ENCODE measurements at regions not wholly inside any gene's neighbourhood (a gene's known extent, or its start where the extent isn't known, plus 50 kb on each side); places are given as distances from the start of the nearest gene placed in this dataset.

DNA sequence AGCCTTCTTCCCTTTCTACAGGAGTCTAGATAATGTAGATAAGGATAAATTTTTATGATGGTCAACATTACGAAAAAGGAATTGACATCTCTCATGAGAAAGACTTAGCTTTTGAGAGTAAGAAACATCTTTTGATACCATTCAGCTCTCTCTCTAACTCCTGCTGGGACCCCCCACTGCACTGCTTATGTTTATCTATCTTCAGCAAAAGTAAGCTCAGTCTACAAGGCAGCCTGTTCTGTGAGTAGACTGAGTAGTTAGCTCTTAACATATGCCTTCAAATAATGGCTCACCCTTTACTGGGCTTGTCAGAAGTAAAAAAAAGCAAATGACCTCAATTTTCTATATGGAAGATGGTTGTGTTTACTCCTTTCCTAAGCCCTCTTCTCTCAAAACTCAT is 372.2 kb upstream of the CDH11 start:
- Mint-ChIP-seq H3K4me3 (ENCODE audit: unreplicated experiment) (no peak overlapping the region), H3K36me3 (ENCODE audit: low read depth) (no peaks in the 10 kb centered on the region), H3K9me3 (ENCODE audit: low read depth) (no peaks in the 10 kb centered on the region), H3K27me3 (ENCODE audit: low read depth) (no peaks in the 10 kb centered on the region), H3K4me1 (ENCODE audit: low read depth) (peaks cover 2% of the 10 kb centered on the region), H3K27ac (ENCODE audit: unreplicated experiment) (no peak overlapping the region)
- DNase-seq (ENCODE audit: low spot score), result no peak
- TF ChIP-seq, protein P1, sequence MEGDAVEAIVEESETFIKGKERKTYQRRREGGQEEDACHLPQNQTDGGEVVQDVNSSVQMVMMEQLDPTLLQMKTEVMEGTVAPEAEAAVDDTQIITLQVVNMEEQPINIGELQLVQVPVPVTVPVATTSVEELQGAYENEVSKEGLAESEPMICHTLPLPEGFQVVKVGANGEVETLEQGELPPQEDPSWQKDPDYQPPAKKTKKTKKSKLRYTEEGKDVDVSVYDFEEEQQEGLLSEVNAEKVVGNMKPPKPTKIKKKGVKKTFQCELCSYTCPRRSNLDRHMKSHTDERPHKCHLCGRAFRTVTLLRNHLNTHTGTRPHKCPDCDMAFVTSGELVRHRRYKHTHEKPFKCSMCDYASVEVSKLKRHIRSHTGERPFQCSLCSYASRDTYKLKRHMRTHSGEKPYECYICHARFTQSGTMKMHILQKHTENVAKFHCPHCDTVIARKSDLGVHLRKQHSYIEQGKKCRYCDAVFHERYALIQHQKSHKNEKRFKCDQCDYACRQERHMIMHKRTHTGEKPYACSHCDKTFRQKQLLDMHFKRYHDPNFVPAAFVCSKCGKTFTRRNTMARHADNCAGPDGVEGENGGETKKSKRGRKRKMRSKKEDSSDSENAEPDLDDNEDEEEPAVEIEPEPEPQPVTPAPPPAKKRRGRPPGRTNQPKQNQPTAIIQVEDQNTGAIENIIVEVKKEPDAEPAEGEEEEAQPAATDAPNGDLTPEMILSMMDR (IDR thresholded peaks at IDR 0.05), result no peak

DNA sequence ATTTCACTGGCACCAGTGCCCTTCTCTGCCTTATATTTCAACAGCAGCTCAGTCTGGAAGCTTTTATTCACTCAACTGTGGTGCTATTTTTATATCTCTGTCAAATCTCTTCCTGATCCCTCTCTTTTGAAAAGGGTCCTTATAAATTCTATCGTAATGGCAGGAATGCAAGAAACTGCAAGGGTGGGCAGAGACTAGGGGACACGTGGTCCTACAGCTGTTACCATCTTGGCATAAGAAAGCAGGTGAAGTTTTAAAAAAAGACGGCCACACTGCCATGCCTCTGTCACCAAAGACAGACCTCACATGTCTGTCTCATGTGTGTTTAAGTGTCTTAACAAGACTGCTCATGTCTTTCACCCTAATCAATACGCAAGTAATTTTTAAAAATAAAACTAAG is 368.4 kb upstream of the CDH11 start:
- Mint-ChIP-seq H3K36me3 (ENCODE audit: low read depth) (no peaks in the 10 kb centered on the region), H3K4me3 (ENCODE audit: unreplicated experiment) (no peak overlapping the region), H3K27me3 (ENCODE audit: low read depth) (no peaks in the 10 kb centered on the region), H3K27ac (ENCODE audit: unreplicated experiment) (no peak overlapping the region), H3K4me1 (ENCODE audit: low read depth) (peaks cover 2% of the 10 kb centered on the region), H3K9me3 (ENCODE audit: low read depth) (no peaks in the 10 kb centered on the region)
- TF ChIP-seq, protein P1 (IDR thresholded peaks at IDR 0.05), result no peak
- DNase-seq (ENCODE audit: low spot score), result no peak

DNA sequence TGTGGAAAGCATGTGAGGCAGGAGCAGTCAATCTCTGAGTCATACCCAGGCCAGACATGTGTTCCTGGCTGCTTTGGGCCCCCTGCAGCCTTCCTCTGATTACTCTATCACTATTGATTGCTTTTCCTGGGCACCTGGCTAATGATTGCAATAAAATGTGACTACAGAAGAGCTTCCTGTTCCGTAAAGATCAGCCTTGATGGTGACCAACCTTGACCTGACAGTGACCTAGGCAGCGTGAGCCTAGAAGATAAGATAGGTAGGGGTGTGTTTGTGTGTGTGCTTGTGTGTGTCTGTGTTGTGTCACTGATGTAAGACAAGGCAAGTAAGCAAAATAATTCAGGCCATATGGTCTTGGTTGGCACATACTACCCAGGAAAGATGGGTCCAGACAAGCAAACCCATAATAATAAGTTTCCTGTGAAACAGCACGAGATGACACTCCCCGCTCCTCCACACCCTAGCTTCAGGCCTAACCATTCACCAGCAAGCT is 367.7 kb upstream of the CDH11 start:
- H3K27ac Mint-ChIP-seq (ENCODE audit: unreplicated experiment), result no peak overlapping the region
- peaks cover 2% of the 10 kb centered on the region for H3K4me1 Mint-ChIP-seq (ENCODE audit: low read depth)
- no peaks in the 10 kb centered on the region for H3K36me3 Mint-ChIP-seq (ENCODE audit: low read depth)
- no peaks in the 10 kb centered on the region for H3K27me3 Mint-ChIP-seq (ENCODE audit: low read depth)
- TF ChIP-seq, protein P1 (IDR thresholded peaks at IDR 0.05), result no peak
- H3K4me3 Mint-ChIP-seq (ENCODE audit: unreplicated experiment), result no peak overlapping the region
- H3K9me3 Mint-ChIP-seq (ENCODE audit: low read depth), result no peaks in the 10 kb centered on the region
- no peak for DNase-seq (ENCODE audit: low spot score)

DNA sequence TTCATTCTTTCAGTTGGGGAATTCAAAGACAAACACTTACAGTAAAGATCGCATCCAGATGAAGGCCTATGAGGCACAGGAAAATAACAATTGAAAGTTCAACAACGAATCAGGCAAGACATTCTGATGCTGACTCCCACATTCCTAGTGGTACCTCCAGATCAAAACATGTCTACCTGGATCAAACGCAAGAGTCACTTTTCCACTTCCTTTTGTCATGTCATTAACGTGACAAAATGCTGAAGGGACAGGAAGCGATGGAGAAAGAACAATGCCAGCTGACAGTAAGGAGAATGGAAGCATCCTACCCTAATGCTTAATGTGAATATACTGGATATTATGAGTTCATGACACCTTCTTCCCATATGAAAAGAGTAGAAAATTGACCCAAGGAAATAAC is 365.4 kb upstream of the CDH11 start:
- TF ChIP-seq, protein P1 (IDR thresholded peaks at IDR 0.05), result no peak
- peaks cover 2% of the 10 kb centered on the region for H3K4me1 Mint-ChIP-seq (ENCODE audit: low read depth)
- no peaks in the 10 kb centered on the region for H3K36me3 Mint-ChIP-seq (ENCODE audit: low read depth)
- no peaks in the 10 kb centered on the region for H3K9me3 Mint-ChIP-seq (ENCODE audit: low read depth)
- no peak for DNase-seq (ENCODE audit: low spot score)
- no peak overlapping the region for H3K4me3 Mint-ChIP-seq (ENCODE audit: unreplicated experiment)
- H3K27me3 Mint-ChIP-seq (ENCODE audit: low read depth), result no peaks in the 10 kb centered on the region
- no peak overlapping the region for H3K27ac Mint-ChIP-seq (ENCODE audit: unreplicated experiment)

DNA sequence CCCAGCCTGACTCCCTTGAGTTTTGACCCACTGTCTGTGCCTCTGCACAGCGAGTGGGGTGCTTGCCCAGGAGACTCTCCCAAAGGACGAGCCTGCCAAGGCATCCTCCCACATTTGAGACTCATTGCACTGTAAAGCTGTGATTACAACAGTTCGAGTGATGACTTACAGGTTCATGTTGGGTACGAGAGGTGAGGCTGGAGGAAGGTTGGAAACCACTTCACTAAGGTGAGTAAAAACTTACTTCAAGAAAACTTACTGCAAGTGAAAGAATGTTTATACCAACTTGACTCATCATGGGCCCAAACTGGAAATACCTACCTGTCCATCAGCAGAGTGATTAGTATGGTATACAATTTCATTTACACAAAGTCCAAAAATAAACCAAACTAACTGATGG is 360.1 kb upstream of the CDH11 start:
- TF ChIP-seq, protein P1 (IDR thresholded peaks at IDR 0.05), result no peak
- no peak overlapping the region for H3K4me3 Mint-ChIP-seq (ENCODE audit: unreplicated experiment)
- DNase-seq (ENCODE audit: low spot score), result no peak
- no peaks in the 10 kb centered on the region for H3K9me3 Mint-ChIP-seq (ENCODE audit: low read depth)
- H3K27me3 Mint-ChIP-seq (ENCODE audit: low read depth), result no peaks in the 10 kb centered on the region
- H3K4me1 Mint-ChIP-seq (ENCODE audit: low read depth), result no peaks in the 10 kb centered on the region
- no peak overlapping the region for H3K27ac Mint-ChIP-seq (ENCODE audit: unreplicated experiment)
- no peaks in the 10 kb centered on the region for H3K36me3 Mint-ChIP-seq (ENCODE audit: low read depth)
